Small intestine (tissue), 7 donors: ENCODE measurements at regions not wholly inside any gene's neighbourhood (a gene's known extent, or its start where the extent isn't known, plus 50 kb on each side); places are given as distances from the start of the nearest gene placed in this dataset.

Experiments used
- DNase-seq, 2 donors: peaks; one replicate each; pipeline versions ENCODE4 v3.0.0 to v3.0.0-alpha.2; 2013
- FAIRE-seq: peaks from 2 replicates; lab custom pipeline; 2012; peaks lifted over from hg19 to GRCh38; lab: Jason Lieb, UNC
- H3K27ac ChIP-seq, 3 donors: one replicate each; pipeline ENCODE4 v1.5.1; 2013; ENCODE audit warnings: low read length in 2 of 3, mild to moderate bottlenecking in 2 of 3, control low read depth in 1 of 3, inconsistent platforms in 1 of 3, low read depth in 1 of 3, moderate library complexity in 1 of 3
- H3K27me3 ChIP-seq, 3 donors: one replicate each; pipeline ENCODE4 v1.6.1; 2013; ENCODE audit warnings: low read length in 3 of 3, inconsistent platforms in 1 of 3; ENCODE audit not compliant: control insufficient read depth in 3 of 3, insufficient read depth in 3 of 3
- H3K36me3 ChIP-seq, 3 donors: one replicate each; pipeline ENCODE4 v1.6.1; 2013; ENCODE audit warnings: low read length in 3 of 3, inconsistent platforms in 1 of 3, low read depth in 1 of 3, mild to moderate bottlenecking in 1 of 3, moderate library complexity in 1 of 3; ENCODE audit not compliant: control insufficient read depth in 3 of 3, insufficient read depth in 2 of 3
- H3K4me1 ChIP-seq, 3 donors: one replicate each; pipeline ENCODE4 v1.6.1; 2013; ENCODE audit warnings: low read length in 2 of 3, inconsistent platforms in 1 of 3, low read depth in 1 of 3, mild to moderate bottlenecking in 1 of 3, moderate library complexity in 1 of 3; ENCODE audit not compliant: control insufficient read depth in 3 of 3, insufficient read depth in 2 of 3
- H3K4me3 ChIP-seq, 3 donors: one replicate each; pipeline ENCODE4 v1.5.1; 2013; ENCODE audit warnings: low read length in 3 of 3, control low read depth in 1 of 3, inconsistent platforms in 1 of 3, low read depth in 1 of 3, mild to moderate bottlenecking in 1 of 3, moderate library complexity in 1 of 3
- H3K9me3 ChIP-seq, 2 donors: one replicate each; pipeline ENCODE4 v1.6.1; 2013; ENCODE audit warnings: low read depth in 1 of 2, low read length in 1 of 2; ENCODE audit not compliant: control insufficient read depth in 2 of 2, insufficient read depth in 1 of 2
- WGBS, 3 donors: extraction: QIAGEN DNeasy Blood & Tissue Kit; methylation state at CpG; one replicate each; pipeline ENCODE4 v1.1.7; 2013; 5-methylcytosine and 5-hydroxymethylcytosine counted together
- donor health status: healthy with polysubstance abuse.
- donor health status: control.
- donor health status: control.
- donor health status: Bipolar disorder and iron deficiency.
- donor health status: healthy.

GRCh38 chr3:19744047-19744446 is 190.0 kb downstream of the EFHB start:
- no peak for DNase-seq
- H3K4me1 ChIP-seq, result no peaks in the 10 kb centered on the region
- H3K9me3 ChIP-seq, result peaks cover 0 to 6% of the 10 kb centered on the region in 2 donors
- no peaks in the 10 kb centered on the region for H3K36me3 ChIP-seq
- no peaks in the 10 kb centered on the region for H3K27me3 ChIP-seq
- no peak overlapping the region for H3K4me3 ChIP-seq
- 84 to 85% (median 84%) methylated on average over 3 of the region's 3 CpGs for WGBS, 3 donors
- H3K27ac ChIP-seq, result no peak overlapping the region
- FAIRE-seq, result no peak

- FAIRE-seq (no peak), DNase-seq (no peak)
These were observed 191.1 kb downstream of the EFHB start for GRCh38 chr3:19742935-19743334.

GRCh38 chr3:19739504-19739903 is 194.5 kb downstream of the EFHB start:
- H3K27ac ChIP-seq, result no peak overlapping the region
- WGBS, 3 donors, result 82 to 86% (median 83%) methylated on average over 3 of the region's 3 CpGs

More at GRCh38 chr3:19742935-19743334, 191.1 kb downstream of the EFHB start:
- no peak overlapping the region for H3K4me3 ChIP-seq
- no peaks in the 10 kb centered on the region for H3K36me3 ChIP-seq
- H3K9me3 ChIP-seq, result no peaks in the 10 kb centered on the region
- no peaks in the 10 kb centered on the region for H3K4me1 ChIP-seq
- H3K27ac ChIP-seq, result no peak overlapping the region
- H3K27me3 ChIP-seq, result no peaks in the 10 kb centered on the region

GRCh38 chr3:19738846-19739245 is 195.2 kb downstream of the EFHB start:
- Histone ChIP-seq H3K36me3 (no peaks in the 10 kb centered on the region), H3K27ac (no peak overlapping the region), H3K9me3 (no peaks in the 10 kb centered on the region), H3K27me3 (no peaks in the 10 kb centered on the region), H3K4me3 (no peak overlapping the region), H3K4me1 (peaks cover 0 to 17% (median 7%) of the 10 kb centered on the region in 3 donors)
- no peak for FAIRE-seq
- 38 to 73% (median 72%) methylated on average over 1 of the region's 1 CpG for WGBS, 3 donors
- DNase-seq, result peak in 1 of 2 donors; percentile 6

More at GRCh38 chr3:19739504-19739903, 194.5 kb downstream of the EFHB start:
- H3K36me3 ChIP-seq, result no peaks in the 10 kb centered on the region
- no peak for DNase-seq
- peaks cover 0 to 14% (median 7%) of the 10 kb centered on the region in 3 donors for H3K4me1 ChIP-seq
- no peaks in the 10 kb centered on the region for H3K27me3 ChIP-seq
- no peak overlapping the region for H3K4me3 ChIP-seq
- FAIRE-seq, result no peak
- H3K9me3 ChIP-seq, result no peaks in the 10 kb centered on the region

GRCh38 chr3:19735111-19735510 is 198.9 kb downstream of the EFHB start:
- FAIRE-seq, result no peak
- WGBS, 3 donors, result 6 to 19% (median 19%) methylated on average over 3 of the region's 3 CpGs
- no peaks in the 10 kb centered on the region for H3K27me3 ChIP-seq
- H3K27ac ChIP-seq, result peak overlapping the region in 2 of 3 donors; percentile 60 to 78
- H3K9me3 ChIP-seq, result no peaks in the 10 kb centered on the region
- DNase-seq, result peak; percentile 76 to 86
- peaks cover 0 to 25% (median 9%) of the 10 kb centered on the region in 3 donors for H3K4me1 ChIP-seq
- no peaks in the 10 kb centered on the region for H3K36me3 ChIP-seq
- no peak overlapping the region for H3K4me3 ChIP-seq

- FAIRE-seq (no peak), DNase-seq (peak in 1 of 2 donors; percentile 62)
- H3K27me3 ChIP-seq, result no peaks in the 10 kb centered on the region
- no peak overlapping the region for H3K4me3 ChIP-seq
- H3K27ac ChIP-seq, result peak overlapping the region in 2 of 3 donors; percentile 21 to 56
- no peaks in the 10 kb centered on the region for H3K36me3 ChIP-seq
- H3K9me3 ChIP-seq, result no peaks in the 10 kb centered on the region
- 38 to 65% (median 40%) methylated on average over 6 of the region's 6 CpGs for WGBS, 3 donors
- peaks cover 0 to 25% (median 9%) of the 10 kb centered on the region in 3 donors for H3K4me1 ChIP-seq
These were observed 199.6 kb downstream of the EFHB start for GRCh38 chr3:19734453-19734852.

- H3K27ac ChIP-seq, result no peak overlapping the region
- H3K36me3 ChIP-seq, result no peaks in the 10 kb centered on the region
- WGBS, 3 donors, result 61 to 73% (median 72%) methylated on average over 3 of the region's 3 CpGs
- no peaks in the 10 kb centered on the region for H3K27me3 ChIP-seq
- FAIRE-seq (no peak), DNase-seq (no peak)
- H3K4me1 ChIP-seq, result no peaks in the 10 kb centered on the region
- H3K4me3 ChIP-seq, result no peak overlapping the region
- peaks cover 0 to 2% of the 10 kb centered on the region in 2 donors for H3K9me3 ChIP-seq
These were observed 209.0 kb downstream of the EFHB start for GRCh38 chr3:19725000-19725399.

- Histone ChIP-seq H3K9me3 (no peaks in the 10 kb centered on the region), H3K27me3 (no peaks in the 10 kb centered on the region), H3K36me3 (no peaks in the 10 kb centered on the region), H3K4me1 (no peaks in the 10 kb centered on the region), H3K4me3 (no peak overlapping the region), H3K27ac (no peak overlapping the region)
- no peak for DNase-seq
- no peak for FAIRE-seq
These were observed 216.3 kb downstream of the EFHB start for GRCh38 chr3:19717736-19718135.

GRCh38 chr3:19711160-19711782 is 222.7 kb downstream of the EFHB start:
- FAIRE-seq (no peak), DNase-seq (no peak)
- H3K9me3 ChIP-seq, result no peaks in the 10 kb centered on the region
- H3K4me3 ChIP-seq, result no peak overlapping the region
- no peaks in the 10 kb centered on the region for H3K4me1 ChIP-seq
- H3K36me3 ChIP-seq, result no peaks in the 10 kb centered on the region
- no peak overlapping the region for H3K27ac ChIP-seq
- H3K27me3 ChIP-seq, result no peaks in the 10 kb centered on the region
